ENCODE measurements at regions not wholly inside any gene's neighbourhood (a gene's known extent, or its start where the extent isn't known, plus 50 kb on each side); places are given as distances from the start of the nearest gene placed in this dataset. TPM values are rescaled to one million over a fixed set of nuclear protein-coding genes. Genes with fewer than 3 reads are reported as not detected.
"Not testable (repeated sequence)": the region's sequence is repeated elsewhere in the genome, so short reads cannot be mapped to it uniquely, and the experiment has no call there.

DNA sequence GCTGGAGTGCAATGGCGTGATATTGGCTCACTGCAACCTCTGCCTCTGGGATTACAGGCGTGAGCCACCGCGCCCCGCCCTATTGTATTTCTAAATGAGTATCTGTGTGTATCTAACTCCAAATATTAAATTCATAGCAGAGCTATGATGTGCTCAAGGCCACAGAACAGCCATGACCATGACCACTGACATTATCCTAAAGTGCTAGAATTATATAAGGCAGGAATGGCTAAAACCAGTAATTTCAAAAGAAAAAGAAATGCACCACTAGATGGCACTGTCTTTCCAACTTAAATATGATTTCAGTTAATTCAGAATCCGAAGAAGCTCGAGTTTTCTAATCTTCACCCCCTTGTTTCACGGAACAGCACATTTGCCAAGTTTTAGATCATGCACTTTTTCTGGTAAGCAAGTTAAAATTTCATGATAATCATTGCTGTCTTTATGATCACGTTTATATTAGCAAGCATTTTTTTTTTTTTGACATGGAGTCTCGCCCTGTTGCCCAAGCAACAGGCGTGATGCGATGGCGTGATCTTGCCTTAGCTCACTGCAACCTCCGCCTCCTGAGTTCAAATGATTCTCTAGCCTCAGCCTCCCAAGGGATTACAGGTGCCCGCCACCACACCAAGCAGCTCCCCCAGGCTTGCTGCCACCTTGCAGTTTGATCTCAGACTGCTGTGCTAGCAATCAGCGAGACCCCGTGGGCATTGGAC lies 65.3 kb downstream of the OR13A1 start:
- ATAC-seq, result peak; percentile 78
- peak overlapping the region; percentile 73 for H3K4me3 Mint-ChIP-seq
- POLR2A ChIA-PET, result interaction anchor here (0.7 kb wide), 2 partner anchors 43 to 169 kb away, joined by 3 to 4 read pairs; no protein-coding TSS in a partner anchor

DNA sequence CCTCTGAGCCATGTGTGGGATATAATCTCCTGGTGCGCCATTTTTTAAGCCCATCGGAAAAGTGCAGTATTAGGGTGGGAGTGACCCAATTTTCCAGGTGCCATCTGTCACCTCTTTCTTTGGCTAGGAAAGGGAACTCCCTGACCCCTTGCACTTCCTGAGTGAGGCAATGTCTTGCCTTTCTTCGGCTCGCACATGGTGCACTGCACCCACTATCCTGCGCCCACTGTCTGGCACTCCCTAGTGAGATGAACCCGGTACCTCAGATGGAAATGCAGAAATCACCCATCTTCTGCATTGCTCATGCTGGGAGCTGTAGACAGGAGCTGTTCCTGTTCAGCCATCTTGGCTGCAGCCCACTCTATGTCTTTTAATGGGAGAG lies 64.7 kb downstream of the OR13A1 start:
- H3K36me3 Mint-ChIP-seq; H3K4me3 Mint-ChIP-seq; DNase-seq (ENCODE audit: low spot score); H3K9me3 Mint-ChIP-seq; H3K27ac Mint-ChIP-seq; H3K4me1 Mint-ChIP-seq; ATAC-seq: not testable (repeated sequence)
- ChIA-PET CTCF (interaction anchor here (0.6 to 1.8 kb wide), 27 partner anchors 9 to 976 kb away, joined by 3 to 22 read pairs (median 4); partner anchors contain the start of gene ZFAND4), POLR2A (interaction anchor here (0.7 kb wide), 2 partner anchors 43 to 169 kb away, joined by 3 to 4 read pairs; no protein-coding TSS in a partner anchor)
- peaks cover 14% of the 10 kb centered on the region for H3K27me3 Mint-ChIP-seq (ENCODE audit: low read depth)

More for the DNA sequence above, 65.3 kb downstream of the OR13A1 start:
- peaks cover 7% of the 10 kb centered on the region; the same call in 1 of the 2 replicates for H3K9me3 Mint-ChIP-seq
- peaks cover 3% of the 10 kb centered on the region; the same call in 1 of the 2 replicates for H3K4me1 Mint-ChIP-seq
- H3K27me3 Mint-ChIP-seq (ENCODE audit: low read depth), result peaks cover 14% of the 10 kb centered on the region
- CTCF ChIA-PET, result interaction anchor here (0.6 to 1.8 kb wide), 33 partner anchors 9 to 979 kb away, joined by 3 to 22 read pairs (median 4); partner anchors contain the start of gene ZFAND4
- no peaks in the 10 kb centered on the region for H3K36me3 Mint-ChIP-seq
- TF ChIP-seq, protein P1, sequence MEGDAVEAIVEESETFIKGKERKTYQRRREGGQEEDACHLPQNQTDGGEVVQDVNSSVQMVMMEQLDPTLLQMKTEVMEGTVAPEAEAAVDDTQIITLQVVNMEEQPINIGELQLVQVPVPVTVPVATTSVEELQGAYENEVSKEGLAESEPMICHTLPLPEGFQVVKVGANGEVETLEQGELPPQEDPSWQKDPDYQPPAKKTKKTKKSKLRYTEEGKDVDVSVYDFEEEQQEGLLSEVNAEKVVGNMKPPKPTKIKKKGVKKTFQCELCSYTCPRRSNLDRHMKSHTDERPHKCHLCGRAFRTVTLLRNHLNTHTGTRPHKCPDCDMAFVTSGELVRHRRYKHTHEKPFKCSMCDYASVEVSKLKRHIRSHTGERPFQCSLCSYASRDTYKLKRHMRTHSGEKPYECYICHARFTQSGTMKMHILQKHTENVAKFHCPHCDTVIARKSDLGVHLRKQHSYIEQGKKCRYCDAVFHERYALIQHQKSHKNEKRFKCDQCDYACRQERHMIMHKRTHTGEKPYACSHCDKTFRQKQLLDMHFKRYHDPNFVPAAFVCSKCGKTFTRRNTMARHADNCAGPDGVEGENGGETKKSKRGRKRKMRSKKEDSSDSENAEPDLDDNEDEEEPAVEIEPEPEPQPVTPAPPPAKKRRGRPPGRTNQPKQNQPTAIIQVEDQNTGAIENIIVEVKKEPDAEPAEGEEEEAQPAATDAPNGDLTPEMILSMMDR (IDR thresholded peaks at IDR 0.05), result peak; percentile 62
- TF ChIP-seq ZNF317 (CRISPR knock-in tag; IDR thresholded peaks at IDR 0.05; ENCODE audit: borderline replicate concordance, low read depth), result no peak
- DNase-seq (ENCODE audit: low spot score), result no peak
- peak overlapping the region; percentile 92 for H3K27ac Mint-ChIP-seq

Small RNA genes lying in the stretch of these regions (microRNA-seq; reads per million reads assigned to microRNA genes)
- gene MIR3156-1 (ENCODE audit: borderline number of aligned reads), result not detected
